ENCODE measurements at regions not wholly inside any gene's neighbourhood (a gene's known extent, or its start where the extent isn't known, plus 50 kb on each side); places are given as distances from the start of the nearest gene placed in this dataset.

DNA sequence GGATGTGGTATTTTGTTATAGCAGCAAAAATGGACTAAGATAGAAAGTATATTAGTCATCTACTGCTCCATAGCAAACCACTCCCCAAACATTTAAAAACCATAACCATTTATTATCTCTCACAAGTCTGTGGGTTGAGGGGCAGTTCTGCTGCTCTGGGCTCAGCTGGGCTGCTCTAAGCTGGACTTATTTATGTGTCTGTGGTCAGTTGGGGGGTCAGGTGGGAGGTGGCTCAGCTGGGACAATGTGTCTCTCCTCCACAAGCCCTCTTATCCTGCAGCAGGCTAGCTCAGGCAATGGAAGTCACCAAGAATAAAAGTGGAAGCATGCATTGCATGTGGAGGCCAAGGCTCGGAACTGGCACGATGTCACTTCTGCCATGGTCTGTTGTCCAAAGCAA lies 226.1 kb upstream of the N4BP1 start:
- DNase-seq (ENCODE audit: low read depth): no peak
- H3K4me3 ChIP-seq (replicated peaks; ENCODE audit: low read depth, low read length): no peak overlapping the region
- TF ChIP-seq, protein P1, sequence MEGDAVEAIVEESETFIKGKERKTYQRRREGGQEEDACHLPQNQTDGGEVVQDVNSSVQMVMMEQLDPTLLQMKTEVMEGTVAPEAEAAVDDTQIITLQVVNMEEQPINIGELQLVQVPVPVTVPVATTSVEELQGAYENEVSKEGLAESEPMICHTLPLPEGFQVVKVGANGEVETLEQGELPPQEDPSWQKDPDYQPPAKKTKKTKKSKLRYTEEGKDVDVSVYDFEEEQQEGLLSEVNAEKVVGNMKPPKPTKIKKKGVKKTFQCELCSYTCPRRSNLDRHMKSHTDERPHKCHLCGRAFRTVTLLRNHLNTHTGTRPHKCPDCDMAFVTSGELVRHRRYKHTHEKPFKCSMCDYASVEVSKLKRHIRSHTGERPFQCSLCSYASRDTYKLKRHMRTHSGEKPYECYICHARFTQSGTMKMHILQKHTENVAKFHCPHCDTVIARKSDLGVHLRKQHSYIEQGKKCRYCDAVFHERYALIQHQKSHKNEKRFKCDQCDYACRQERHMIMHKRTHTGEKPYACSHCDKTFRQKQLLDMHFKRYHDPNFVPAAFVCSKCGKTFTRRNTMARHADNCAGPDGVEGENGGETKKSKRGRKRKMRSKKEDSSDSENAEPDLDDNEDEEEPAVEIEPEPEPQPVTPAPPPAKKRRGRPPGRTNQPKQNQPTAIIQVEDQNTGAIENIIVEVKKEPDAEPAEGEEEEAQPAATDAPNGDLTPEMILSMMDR (IDR thresholded peaks at IDR 0.05; ENCODE audit: low read length, missing control alignments): no peak

DNA sequence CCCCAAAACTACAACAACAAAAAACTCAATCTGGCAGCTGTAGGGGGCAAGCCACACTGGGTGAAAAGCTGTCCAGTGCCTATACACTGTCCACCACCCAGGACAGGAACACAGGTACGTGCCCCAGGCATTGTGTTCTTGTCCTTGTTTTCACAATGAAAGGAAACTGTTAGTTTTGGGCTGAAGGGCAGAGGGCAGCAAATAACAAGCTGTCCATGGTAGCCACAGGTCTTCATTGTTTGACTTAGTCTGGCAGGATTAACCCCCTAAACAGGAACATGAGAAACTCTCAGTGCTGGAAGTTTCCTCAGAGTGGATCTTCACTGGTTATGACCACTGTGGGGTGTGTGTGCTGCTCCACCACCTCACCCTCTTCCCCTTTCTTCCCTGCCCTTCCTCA lies 224.6 kb upstream of the N4BP1 start:
- no peak for DNase-seq (ENCODE audit: low read depth)
- TF ChIP-seq, protein P1 (IDR thresholded peaks at IDR 0.05; ENCODE audit: low read length, missing control alignments): no peak

DNA sequence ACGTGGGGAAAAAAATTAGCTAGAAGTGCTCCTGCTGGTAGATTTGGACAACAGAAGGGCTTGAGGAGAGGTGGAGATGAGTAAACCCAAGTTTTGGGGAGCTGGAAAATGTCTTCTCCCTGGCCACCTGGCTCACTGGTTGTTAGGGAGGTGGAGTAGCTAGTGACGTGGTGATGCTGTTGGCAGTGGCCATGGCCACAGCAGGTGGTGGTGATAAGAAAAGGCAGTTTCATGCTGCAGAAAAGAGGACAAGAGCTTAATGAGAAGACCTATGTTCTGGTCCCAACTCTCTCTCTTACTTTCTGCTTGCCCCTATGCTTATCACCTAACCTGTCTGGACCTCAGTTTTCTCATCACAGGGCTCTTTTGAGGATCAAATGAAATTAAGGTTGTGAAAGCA lies 223.5 kb upstream of the N4BP1 start:
- TF ChIP-seq, protein P1 (IDR thresholded peaks at IDR 0.05; ENCODE audit: low read length, missing control alignments): no peak
- H3K4me3 ChIP-seq (replicated peaks; ENCODE audit: low read depth, low read length): no peak overlapping the region
- no peak for DNase-seq (ENCODE audit: low read depth)

More for the DNA sequence above, 224.6 kb upstream of the N4BP1 start:
- no peak overlapping the region for H3K4me3 ChIP-seq (replicated peaks; ENCODE audit: low read depth, low read length)

DNA sequence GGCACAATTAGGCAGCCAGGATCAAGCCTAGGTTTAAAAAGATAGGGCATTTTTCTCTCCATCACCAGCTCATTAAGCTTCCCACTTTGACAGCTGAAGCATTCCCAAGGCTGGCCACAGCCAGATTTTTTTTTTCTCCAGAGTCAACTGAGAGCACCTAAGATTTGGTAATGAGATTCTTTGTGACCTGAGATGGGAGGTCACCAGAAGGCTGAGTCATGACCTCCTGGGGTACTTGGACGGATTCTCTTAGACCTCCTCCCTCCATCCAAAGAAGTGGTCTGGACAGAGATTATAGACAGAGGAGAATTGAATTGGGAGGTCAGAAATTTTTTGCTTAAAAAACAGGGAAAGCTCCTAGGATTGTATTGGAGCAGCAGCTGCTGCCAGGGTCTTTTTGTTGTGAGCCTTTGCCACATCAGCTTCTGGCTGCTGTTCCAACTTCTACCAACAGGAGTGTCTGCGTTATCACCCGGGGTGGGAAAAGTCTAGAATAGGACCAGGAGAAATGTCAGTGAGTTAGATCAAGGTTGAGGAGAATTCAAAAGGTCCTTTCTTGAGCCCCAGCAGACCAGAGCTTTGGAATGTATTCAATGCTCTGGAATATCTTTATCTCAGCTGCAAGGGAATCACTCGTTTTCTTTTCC lies 221.2 kb upstream of the N4BP1 start:
- no peak for DNase-seq (ENCODE audit: low read depth)
- TF ChIP-seq, protein P1 (IDR thresholded peaks at IDR 0.05; ENCODE audit: low read length, missing control alignments): no peak
- no peak overlapping the region for H3K4me3 ChIP-seq (replicated peaks; ENCODE audit: low read depth, low read length)

DNA sequence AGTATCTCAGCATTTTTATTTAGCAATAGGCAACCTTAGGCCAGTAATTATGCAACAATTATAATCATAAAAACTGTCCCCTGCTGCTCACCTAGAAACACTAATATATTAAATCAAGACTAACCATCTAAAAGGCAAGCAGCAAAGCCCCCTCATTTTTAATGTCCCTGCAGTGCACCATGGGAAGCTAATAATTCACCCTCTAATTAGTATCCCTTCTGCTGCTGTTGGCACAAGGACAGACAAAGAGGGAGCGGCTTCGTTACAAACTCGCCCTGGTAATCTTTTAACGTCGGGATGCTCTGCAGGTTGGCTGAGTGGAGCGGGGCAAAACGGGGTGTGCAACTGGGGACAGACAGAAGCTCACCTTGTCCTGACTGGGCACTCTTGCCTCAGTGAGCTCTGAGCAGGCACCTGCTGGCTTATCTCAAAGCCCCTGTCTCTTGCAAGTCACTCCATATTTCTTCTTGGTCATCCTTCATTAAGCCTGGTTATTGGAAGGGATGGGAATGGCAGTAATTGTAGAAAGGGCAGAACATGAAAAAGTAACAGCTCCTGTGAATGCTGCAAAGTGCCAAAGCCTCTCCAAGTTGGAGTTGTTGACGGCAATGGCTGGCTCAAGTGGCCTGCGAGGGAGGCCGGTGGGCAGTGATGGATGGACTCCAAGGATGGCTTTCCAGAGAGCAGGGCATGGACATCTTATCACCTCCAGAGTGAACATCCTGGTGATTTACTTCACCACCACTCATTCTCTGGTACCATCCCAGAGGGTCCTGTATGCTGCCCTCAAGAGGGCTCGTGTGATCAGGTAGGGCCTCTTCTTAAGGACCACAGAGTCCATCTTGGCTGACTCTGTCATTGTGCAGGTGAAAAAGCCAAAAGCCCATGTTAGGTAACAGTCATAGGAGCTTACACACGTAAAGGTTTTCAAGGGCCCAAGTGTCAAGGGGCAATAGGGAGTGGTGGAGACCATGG lies 219.6 kb upstream of the N4BP1 start:
- TF ChIP-seq, protein P1 (IDR thresholded peaks at IDR 0.05; ENCODE audit: low read length, missing control alignments): no peak
- no peak overlapping the region for H3K4me3 ChIP-seq (replicated peaks; ENCODE audit: low read depth, low read length)
- no peak for DNase-seq (ENCODE audit: low read depth)

DNA sequence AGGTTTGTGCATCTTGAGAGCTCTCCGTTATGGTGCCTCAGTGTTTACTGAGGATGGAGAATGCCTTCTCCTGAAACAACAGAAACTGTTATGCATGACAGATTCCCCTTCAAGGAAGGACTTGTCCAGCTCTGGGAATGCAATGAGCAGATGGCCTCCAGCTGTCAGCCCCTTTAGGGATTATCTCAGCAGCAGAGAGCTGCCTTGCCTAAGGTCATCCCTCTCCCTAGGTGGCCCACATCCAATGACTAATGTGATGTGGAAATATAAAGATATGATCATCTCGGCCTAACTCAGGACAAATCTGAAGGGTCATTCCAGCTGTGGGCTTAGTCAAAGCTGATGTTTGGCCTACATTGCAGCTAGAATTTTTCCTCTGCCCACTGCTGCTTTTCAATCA lies 214.3 kb upstream of the N4BP1 start:
- TF ChIP-seq, protein P1 (IDR thresholded peaks at IDR 0.05; ENCODE audit: low read length, missing control alignments): no peak
- H3K4me3 ChIP-seq (replicated peaks; ENCODE audit: low read depth, low read length): no peak overlapping the region
- DNase-seq (ENCODE audit: low read depth): no peak
